MM.1S (cell line): ENCODE measurements at regions not wholly inside any gene's neighbourhood (a gene's known extent, or its start where the extent isn't known, plus 50 kb on each side); places are given as distances from the start of the nearest gene placed in this dataset.

Experiments used
- EZH2 ChIP-seq: fragments of 300-600 bp; sonication (generic); optimal IDR thresholded peaks from 2 replicates; pipeline ENCODE3; 2017; ENCODE audit warnings: low read depth, mild to moderate bottlenecking, antibody characterized with exemption, low read length, mixed read lengths
- TF ChIP-seq, protein P1 (sequence below): fragments of 300-600 bp; sonication (generic); IDR thresholded peaks from 2 replicates; pipeline ENCODE4 v1.5.1; 2016; ENCODE audit warnings: antibody characterized with exemption, low read length, mixed read lengths

DNA sequence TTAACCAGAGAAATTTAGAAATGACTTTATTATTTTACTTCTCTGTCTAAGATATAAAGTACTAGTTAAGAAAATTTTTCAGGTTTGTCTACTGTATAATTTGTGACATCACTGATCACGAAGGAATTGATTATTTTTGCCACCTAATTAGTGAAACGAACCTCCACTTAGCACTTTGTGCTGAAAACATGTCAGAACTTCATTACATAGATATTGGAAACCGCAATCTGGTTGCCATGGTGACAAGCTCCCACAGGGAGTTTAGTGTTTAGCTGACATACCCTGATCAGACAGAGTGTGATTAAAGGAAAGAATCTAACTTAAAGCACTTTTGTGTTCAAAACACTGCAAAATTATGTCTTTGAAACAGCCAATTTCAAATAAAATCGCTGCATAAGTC lies 668.4 kb upstream of the CCNG1 start:
- TF ChIP-seq, protein P1, sequence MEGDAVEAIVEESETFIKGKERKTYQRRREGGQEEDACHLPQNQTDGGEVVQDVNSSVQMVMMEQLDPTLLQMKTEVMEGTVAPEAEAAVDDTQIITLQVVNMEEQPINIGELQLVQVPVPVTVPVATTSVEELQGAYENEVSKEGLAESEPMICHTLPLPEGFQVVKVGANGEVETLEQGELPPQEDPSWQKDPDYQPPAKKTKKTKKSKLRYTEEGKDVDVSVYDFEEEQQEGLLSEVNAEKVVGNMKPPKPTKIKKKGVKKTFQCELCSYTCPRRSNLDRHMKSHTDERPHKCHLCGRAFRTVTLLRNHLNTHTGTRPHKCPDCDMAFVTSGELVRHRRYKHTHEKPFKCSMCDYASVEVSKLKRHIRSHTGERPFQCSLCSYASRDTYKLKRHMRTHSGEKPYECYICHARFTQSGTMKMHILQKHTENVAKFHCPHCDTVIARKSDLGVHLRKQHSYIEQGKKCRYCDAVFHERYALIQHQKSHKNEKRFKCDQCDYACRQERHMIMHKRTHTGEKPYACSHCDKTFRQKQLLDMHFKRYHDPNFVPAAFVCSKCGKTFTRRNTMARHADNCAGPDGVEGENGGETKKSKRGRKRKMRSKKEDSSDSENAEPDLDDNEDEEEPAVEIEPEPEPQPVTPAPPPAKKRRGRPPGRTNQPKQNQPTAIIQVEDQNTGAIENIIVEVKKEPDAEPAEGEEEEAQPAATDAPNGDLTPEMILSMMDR = no peak
- TF ChIP-seq EZH2 = no peak
